ENCODE measurements at regions not wholly inside any gene's neighbourhood (a gene's known extent, or its start where the extent isn't known, plus 50 kb on each side); places are given as distances from the start of the nearest gene placed in this dataset.

DNA sequence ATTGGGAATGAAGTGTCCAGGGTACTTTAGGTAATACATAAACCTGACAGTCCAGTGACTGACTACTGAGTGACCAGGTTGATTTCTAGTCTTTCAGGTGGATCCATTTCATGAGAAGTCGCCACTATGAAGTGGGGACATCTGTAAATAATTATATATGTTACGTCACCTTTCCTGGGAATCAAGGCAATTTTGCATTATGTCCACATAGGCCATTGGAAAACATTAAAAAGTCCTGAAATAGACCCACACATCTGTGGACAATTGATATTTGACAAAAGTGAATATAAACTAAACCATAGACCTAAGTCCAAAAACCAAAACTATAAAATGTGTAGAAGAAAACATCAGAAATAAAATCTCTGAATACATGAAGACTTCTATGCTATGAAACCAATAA is 231.5 kb downstream of the C6orf118 start:
- no peak for DNase-seq

DNA sequence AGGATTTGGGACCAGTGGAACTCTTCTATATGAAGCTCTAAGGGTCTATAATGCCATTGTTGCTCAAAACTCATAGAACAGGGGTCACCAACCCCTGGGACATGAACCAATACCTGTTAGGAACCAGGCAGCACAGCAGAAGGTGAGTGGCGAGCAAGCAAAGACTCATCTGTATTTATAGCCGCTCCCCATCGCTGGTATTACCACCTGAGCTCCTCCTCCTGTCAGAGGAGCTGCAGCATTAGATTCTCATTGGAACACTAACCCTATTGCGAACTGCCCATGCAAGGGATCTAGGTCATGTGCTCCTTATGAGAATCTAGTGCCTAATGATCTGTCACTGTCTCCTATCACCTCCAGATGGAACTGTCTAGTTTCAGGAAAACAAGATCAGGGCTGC is 237.5 kb downstream of the C6orf118 start:
- no peak for DNase-seq

DNA sequence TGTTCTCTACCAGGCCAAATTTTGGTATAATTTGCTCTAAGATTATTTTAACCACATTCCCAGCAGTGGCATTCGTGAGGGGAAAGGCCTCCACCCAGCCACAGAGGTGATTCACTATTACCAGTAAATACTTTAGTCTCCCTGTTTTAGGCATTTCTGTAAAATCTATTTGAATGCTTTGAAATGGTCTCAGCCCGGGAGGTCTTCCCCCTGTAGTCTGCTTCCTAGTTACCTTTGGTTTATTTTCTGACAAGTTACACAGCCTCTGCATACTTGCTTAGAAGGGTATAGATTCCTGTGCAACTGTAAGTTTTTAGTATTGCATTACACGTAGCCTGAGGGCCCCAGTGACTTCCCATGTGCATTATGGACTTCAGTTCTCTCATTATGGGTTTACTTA is 248.7 kb downstream of the C6orf118 start:
- DNase-seq: no peak

DNA sequence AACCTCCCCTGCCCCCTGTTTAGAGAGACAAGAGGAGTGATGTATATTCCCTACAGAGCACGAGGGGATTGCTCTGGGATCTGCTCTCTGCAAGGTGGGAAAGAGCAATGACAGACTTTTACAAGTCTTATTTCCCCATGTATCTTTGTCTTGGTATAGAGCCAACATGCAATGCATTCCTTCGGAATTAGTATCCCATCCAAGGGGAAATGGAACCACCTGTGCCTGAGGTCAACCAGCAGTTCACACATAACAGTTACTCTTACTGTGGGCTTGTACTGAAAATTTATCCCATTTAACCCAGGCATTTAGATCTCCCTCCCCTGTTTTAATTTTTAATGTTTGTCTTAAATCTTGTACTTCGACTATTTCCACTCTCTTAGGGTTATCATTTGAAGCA is 250.4 kb downstream of the C6orf118 start:
- no peak for DNase-seq

DNA sequence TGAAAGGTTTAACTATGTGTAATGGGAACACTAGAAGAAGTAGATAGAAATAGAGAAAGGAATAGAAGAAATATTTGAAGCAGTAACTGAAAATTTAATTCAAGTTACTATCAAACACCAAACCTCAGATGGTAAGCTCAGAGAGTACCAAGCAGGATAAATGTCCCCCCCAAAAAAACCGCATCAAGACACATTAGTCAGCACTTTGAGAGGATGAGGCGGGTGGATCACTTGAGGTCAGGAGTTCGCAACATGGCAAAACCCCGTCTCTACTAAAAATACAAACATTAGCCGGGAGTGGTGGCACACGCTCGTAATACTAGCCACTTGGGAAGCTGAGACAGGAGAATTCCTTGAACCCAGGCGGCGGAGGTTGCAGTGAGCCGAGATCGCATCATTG is 253.1 kb downstream of the C6orf118 start:
- DNase-seq: no peak

DNA sequence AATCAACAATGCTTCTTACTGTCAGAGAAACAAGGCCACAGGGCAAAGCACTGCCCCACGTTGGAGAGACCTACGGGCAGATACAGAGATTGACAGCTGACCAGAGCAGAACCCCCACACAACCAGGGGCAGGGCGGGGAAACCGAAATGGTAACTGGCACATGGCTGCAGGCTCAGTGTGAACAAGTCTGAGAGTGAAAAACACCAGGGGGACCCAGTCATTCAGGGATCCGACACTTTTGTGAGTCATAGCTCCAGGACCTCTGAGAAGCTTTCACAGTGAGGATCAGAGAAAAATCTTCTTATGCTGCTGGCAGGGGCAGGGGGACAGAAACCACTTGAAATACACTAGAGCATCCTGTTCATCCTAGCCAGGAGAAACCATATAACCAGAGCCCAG is 254.2 kb downstream of the C6orf118 start:
- no peak for DNase-seq

DNA sequence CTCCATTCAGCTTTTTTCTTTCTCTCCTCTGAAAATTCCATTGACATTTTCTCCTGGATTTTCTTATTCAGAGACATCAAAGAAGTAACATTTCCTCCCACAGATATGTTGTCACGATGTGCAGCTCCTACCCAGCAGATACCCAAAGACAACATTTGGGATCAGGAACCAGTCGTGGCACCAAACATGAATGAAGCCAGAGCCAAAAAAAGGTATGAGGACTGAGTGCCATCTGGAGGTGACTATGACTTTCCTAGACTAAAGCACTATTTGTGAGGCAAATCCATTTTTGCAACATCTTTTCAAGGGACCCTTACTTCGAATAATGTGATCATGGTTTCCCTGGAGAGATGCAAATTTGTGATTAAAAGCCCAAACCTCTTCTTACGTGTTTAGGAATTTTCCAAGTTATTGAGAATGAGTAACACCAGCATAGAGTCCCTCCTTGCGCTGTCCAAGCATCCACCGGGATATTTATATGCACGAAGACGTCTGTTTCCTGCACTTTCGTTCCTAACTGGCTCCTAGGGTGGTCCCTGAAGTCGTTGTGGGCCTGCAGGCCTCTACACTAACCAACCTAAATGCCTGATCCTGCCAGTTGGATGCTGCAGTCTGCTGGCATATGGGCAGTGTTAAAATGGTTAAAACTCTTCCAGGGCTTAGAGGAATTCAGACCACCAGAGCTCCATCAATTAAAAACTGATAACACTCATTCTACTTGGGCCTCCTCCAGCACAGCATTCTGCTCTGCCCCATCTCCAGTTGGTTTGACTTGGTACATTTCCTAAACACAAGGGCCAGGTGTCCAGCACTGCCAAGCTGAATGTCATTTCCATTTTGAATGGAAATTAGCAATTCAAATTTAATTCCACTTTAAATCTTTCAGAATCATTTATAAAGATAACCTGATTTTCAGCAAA is 256.6 kb downstream of the C6orf118 start:
- no peak for DNase-seq

DNA sequence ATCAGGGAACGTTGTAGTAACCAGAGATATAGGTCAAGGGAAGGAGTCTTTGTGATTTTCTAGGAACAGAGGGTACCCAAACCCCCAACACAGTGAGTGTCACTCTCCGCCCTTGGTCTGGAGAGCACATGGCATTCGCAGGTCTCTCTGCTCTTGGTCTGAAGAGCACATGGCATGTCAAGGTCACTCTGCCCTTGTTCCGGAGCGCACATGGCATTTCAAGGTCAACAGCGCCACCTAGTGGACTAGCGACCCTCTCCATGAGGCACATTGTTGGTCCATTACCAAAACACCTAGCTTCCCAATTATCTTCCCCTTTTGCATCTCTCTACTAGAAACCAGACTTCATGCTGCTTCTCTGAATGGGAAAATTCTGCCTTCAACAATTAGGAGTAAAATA is 260.0 kb downstream of the C6orf118 start:
- no peak for DNase-seq

DNA sequence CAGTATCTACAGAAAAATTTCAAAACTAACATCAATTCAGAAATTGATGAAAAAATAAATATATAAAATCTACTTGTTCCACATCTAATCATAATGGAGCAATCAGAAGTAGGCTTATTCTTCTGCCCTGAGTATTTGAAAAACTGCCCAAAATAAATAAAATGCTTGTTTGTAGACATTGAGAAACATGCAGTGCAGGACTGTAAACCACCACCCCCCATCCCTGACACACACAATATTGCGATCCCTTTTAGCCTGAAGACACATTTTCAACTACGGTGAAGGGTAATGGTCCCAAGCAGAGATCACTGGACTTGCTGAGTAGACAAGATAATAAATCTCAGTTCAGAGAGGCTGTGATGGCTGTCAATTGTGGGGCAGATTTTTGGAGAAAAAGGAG is 261.5 kb downstream of the C6orf118 start:
- no peak for DNase-seq

DNA sequence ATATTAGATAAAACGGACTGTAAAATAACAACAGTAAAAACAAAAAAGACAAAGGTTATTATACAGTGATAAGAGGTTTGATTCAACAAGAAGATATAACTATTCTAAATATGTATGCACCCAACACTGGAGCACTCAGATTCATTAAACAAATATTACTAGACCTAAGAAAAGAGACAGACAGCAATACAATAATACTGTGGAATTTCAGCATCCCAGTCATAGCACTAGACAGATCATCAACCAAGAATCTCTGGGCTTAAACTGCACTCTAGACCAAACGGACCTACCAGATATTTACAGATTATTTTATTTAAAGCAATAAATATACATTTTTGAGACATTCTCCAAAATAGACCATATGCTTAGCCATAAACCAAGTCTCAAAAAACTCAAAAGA is 263.8 kb downstream of the C6orf118 start:
- DNase-seq: no peak

DNA sequence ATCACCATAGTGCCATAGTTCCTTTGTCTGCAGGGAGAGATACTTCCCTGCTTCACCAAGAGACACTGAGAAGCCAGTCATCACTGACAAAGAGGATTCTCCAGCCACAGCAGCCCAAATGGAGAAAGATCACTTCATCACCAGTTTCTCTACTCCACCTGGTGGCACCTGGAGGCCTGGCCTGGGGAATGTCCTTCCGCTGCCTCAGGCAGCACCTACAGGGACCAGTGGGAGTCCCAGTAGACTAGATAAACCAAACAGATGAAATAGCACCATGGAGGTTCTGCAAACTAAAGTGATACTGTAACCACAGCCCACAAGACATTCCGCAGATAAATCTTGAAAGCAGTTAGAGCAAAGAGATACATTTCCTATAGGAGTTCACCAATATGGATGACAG is 266.5 kb downstream of the C6orf118 start:
- no peak for DNase-seq

DNA sequence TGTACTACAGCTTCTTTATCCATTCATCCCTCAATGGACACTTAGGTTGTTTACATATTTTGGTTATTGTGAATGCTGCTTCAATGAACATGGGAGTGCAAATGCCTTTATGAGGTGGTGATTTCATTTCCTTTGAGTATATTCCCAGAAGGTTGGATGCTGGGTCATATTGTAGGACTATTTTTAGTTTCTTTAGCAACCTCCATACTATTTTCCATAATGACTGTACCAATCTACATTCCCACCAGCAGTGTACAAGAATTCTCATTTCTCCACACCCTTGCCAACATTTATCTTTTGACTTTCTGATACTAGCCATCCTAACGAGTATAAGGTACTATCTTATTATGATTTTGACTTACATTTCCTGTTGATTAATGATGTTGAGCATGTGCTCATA is 269.0 kb downstream of the C6orf118 start:
- DNase-seq: no peak

DNA sequence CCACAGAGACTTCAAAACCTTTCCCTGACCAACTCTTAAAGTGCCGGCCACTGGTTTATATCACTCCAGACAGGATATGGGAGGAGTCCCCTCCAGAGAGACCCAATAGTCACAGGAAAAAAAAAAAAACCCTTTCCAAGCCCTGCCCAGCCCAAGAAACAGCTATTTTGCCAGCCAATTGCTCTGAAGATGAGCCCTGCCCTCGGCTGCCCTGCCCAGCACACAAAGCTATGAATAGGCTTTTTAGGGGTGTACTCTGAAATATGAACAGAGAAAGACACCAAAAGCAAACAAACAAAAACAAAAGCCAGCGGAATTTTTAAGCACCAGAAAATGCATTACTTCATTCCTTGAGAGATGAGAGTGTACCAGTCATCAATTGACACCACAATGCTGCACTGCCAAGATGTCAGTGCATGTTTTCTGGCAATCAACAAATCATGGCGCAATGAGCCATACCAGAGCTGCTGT is 275.1 kb downstream of the C6orf118 start:
- DNase-seq: no peak

DNA sequence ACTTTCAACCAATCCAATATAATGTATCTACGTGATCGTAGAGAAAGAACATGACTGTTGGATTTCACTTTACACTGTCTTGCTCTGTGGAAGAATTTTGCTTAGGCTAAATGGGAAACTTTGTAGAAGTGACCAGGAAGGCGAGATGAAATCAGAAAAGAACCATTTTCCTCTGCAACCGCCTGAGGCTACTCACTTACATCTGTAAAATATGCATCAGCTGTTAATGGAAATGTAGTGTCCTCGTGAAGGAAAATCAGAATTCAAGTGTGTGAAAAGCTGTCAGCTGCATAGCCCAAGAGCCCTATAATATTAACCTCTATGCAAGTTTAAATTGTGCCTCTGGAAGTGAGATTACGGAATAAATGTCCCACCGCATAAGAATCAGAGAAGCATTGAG is 277.9 kb downstream of the C6orf118 start:
- DNase-seq: no peak

DNA sequence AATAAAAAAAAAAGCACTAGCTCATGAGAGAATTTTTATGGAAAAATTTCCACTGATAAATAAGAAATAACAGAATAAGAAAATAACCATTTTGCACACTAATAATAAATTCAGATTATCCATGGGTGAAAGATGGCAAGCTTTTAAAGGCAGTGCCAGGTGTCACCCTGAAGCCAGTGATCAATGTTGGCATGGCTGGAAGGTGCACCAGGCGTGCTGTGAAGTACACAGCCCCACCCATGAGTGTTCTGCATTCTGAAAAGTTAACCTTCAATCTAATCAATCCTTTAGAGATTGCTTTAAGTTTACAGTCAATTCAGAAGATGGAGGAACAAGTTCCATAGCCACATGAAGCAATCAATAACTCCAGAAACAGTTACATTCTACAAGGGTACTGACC is 284.4 kb downstream of the C6orf118 start:
- DNase-seq: no peak

DNA sequence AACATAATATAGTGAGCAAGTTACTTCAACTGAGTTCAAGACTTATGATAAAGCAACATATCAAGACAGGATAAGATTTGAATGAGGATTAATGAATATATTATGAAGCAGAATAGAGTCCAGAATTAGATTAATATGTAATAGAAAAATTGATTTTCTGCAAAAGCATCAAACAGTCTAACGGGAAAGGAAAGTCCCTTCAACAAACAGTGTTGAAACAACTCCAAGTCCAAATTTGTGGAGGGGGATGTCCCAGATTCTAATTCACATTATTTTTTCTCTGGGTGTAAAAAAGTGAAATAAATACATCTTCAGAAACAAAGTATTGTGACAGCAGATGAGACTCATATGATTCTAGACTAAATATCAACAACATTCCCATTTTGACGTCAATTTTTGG is 289.7 kb downstream of the C6orf118 start:
- no peak for DNase-seq

DNA sequence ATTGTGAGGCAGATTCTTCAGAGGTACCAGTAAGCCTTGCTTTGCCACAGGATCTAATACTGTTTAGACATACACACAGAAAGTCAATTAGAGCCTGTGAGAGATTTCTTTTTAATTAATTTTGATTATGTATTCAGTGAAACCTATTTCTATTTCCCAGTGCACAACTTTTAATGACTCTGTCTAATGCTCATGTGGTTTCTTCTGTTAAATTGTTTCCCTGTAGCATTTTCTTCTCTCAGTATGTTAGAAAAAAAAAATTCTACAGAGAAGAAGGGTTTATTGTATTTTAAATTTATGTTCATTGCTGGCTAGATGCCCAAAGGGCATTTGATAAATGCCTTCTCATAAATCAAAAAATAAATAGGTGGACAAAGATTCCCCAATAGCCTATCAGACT is 293.7 kb downstream of the C6orf118 start:
- DNase-seq: no peak

DNA sequence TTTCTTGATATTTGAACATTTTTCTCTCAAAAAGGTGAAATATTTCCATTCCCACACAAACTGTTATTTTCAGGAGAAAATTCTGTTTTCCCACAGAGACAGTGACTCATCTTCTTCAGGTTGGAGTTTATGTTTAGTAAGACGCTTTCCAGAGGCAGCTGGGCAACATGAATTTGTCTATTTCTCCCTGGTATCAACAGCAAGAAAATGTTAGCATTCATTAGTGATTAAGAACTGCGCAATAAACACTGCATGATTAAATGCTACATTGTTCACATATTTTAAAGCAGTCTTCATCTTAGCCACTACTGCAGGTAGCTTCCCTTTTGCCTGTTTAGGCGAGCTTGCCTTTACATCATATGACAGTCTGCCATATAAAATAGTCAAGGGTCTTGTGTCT is 295.7 kb downstream of the C6orf118 start:
- no peak for DNase-seq

DNA sequence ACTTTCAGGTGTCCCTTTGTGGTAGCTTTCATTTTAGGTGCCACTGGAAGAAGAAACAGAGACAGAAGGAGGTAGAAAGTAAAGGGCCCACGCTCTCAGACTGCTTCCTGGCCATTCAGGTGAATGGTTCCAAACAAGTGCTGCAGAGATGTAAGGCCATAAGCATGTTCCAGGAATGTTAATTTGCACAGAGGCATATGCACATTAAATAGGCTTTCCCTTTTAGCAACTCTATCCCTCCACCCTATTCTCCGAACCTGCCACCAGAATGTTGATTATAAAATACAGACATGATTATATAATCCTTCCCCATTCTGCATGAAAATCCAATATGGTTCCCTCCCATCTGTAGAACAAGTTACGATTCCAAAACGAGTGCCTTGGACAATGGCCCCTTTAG is 297.2 kb downstream of the C6orf118 start:
- DNase-seq: no peak

DNA sequence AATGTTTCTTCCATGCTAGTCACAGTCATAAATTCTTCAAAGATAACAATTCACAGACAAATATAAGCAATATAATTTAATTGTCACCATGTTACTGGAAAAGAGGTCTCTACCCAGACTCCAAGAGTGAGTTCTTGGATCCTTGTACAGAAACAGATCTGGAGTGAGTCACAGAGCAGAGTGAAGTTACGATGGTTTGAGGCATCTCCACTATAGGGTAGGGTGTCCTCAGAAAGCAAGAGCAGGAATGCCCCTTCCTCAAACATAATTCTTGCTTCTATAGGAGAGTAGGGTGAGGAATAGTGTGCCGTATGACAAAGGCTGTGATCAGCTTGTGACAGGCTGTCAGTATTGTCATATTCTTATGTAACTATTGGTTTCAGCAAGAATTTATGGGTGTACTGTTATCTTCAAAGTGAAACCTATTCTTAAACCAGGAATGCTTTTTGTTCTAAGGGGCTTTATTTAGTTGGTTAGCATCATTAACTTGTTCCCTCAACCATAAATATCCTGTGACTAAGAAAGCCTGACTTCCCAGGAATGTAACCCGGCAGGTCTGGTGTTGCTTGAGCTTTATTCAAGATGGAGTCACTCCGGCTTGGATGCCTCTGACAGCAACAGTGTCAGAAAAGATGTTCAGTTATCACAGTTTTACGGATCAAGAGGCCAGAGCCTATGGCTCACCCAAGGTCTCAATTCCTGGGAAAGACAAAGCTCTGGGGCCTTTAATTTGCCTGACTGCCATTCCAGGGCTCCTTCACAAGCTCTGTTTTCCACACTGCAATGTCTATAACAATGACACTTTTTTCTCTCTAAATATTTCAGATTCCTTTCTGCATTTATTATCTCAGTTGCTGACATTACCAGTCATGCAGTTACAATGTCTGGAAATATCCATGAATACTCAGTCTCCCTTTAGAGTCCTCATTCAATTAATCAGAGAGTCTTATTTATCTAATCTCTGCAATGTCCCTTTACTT is 298.6 kb downstream of the C6orf118 start:
- no peak for DNase-seq

DNA sequence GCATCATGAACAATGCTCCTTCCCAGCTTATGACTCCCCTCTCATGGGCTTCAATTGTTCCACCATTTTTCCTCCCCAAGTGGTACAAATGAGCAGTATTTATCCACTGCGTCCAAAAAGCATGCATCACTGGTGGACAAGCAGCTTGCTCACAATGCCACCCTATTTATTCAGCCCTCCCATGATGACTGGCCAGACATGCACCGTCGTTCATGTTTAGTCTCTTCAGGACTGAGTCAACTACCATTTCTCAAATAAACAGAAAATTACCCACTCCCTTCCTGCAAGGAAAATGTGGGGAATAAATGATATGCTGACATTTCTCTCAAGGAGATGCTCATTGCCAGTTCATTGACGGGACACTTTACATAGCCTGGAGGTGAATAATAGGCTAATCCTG is 300.4 kb downstream of the C6orf118 start:
- DNase-seq: no peak

DNA sequence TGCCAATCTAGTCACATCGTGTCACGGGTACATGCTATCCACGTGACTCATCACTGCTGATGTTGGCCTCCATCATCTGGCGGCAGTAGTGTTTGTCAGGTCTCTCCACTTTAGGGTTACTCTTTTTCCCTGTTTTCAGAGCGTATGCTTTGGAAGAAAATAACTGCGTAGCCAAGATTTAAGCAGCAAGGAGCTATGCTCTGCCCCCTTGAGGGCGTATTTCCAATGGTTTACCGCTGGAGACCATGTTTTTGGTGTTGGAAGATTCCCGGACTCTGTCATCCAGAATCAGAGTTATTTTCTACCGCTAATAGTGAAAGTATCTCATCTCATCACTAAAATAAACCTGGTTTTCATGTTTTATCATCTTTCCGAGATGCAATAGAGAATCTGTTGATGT is 306.5 kb downstream of the C6orf118 start:
- DNase-seq: no peak

DNA sequence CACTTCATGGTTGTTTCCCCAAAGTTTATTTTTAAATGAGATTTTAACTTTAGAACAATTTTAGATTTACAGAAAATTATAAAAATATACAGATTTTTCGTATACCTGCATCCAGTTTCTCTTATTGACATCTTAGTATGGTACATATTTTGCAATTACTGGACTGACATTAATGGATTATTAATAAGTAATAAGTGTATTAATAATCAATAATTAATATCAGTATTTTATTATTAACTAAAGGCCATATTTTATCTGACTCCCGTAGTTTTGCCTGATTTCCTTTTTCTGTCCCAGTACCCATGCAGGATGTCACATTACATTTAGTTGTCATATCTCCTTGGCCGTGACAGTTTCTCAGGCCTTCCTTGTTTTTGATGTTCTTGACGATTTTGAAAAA is 307.0 kb downstream of the C6orf118 start:
- DNase-seq: no peak
